Breast epithelium (tissue), 4 donors: ENCODE measurements at regions not wholly inside any gene's neighbourhood (a gene's known extent, or its start where the extent isn't known, plus 50 kb on each side); places are given as distances from the start of the nearest gene placed in this dataset.
"Not testable (repeated sequence)": the region's sequence is repeated elsewhere in the genome, so short reads cannot be mapped to it uniquely, and the experiment has no call there.

Experiments used
- DNase-seq, 2 donors: peaks; one replicate each; pipeline ENCODE4 v3.0.0-alpha.2; 2019; ENCODE audit warnings: low spot score in 2 of 2
- H3K27ac ChIP-seq, 2 donors: fragments of 200-600 bp; sonication (generic) in 1 of 2; one replicate each; pipeline ENCODE4 v1.5.1; 2016 to 2019; ENCODE audit warnings: mild to moderate bottlenecking in 1 of 2
- H3K27me3 ChIP-seq, 2 donors: fragments of 200-600 bp; sonication (generic) in 1 of 2; one replicate each; pipeline versions ENCODE4 v1.5.1 to v1.6.0; 2017 to 2019; ENCODE audit warnings: control low read depth in 1 of 2, mild to moderate bottlenecking in 1 of 2
- H3K36me3 ChIP-seq: fragments of 200-600 bp; one replicate; pipeline ENCODE4 v1.5.1; 2019
- H3K4me1 ChIP-seq, 2 donors: fragments of 200-600 bp; sonication (generic); one replicate each; pipeline ENCODE4 v1.5.1; 2016 to 2019; ENCODE audit warnings: control low read depth in 1 of 2
- H3K4me3 ChIP-seq, 3 donors: fragments of 200-600 bp; sonication (generic); 1 replicate in 2 of 3; 2 replicates in 1 of 3; pipeline ENCODE4 v1.5.1; 2016 to 2019; ENCODE audit warnings: mild to moderate bottlenecking in 3 of 3, moderate library complexity in 2 of 3
- H3K9me3 ChIP-seq, 2 donors: fragments of 200-600 bp; sonication (generic) in 1 of 2; one replicate each; pipeline ENCODE4 v1.5.1; 2016 to 2019; ENCODE audit warnings: control low read depth in 1 of 2
- CTCF ChIP-seq, 3 donors: fragments of 450-650 bp; IDR thresholded peaks; one replicate each; pipeline ENCODE4 v1.5.1; 2016 to 2017; ENCODE audit warnings: antibody characterized with exemption in 3 of 3, mild to moderate bottlenecking in 3 of 3, moderate library complexity in 3 of 3
- POLR2A ChIP-seq: fragments of 450-650 bp; IDR thresholded peaks from one replicate; pipeline ENCODE4 v1.6.1; 2016; ENCODE audit warnings: antibody characterized with exemption, mild to moderate bottlenecking, moderate library complexity
- POLR2AphosphoS5 ChIP-seq, 3 donors: sonication (generic); formaldehyde crosslinking; IDR thresholded peaks; one replicate each; pipeline ENCODE4 v1.6.1; 2017; ENCODE audit warnings: antibody characterized with exemption in 3 of 3
- intact Hi-C: fragments of 100-400 bp; cut with DNase I; formaldehyde crosslinking; loops from one replicate; pipeline ENCODE4 v1.15.1; 2023; ENCODE audit warnings: low total_unique reads

GRCh38 chr11:46175401-46176002, 54.2 kb upstream of the PHF21A start:
- Histone ChIP-seq H3K4me3 (no peak overlapping the region), H3K9me3 (no peaks in the 10 kb centered on the region), H3K36me3 (no peaks in the 10 kb centered on the region), H3K4me1 (no peaks in the 10 kb centered on the region), H3K27ac (no peak overlapping the region), H3K27me3 (no peaks in the 10 kb centered on the region)
- DNase-seq = no peak
- intact Hi-C loops = no loop called here
- no peak for TF ChIP-seq CTCF (IDR thresholded peaks at IDR 0.05)
- TF ChIP-seq POLR2A = no peak
- TF ChIP-seq POLR2AphosphoS5 (IDR thresholded peaks at IDR 0.05) = no peak

GRCh38 chr11:46171693-46172092, 50.4 kb upstream of the PHF21A start:
- DNase-seq, H3K36me3 ChIP-seq, H3K27ac ChIP-seq, H3K4me3 ChIP-seq, intact Hi-C loops, H3K27me3 ChIP-seq, H3K9me3 ChIP-seq, H3K4me1 ChIP-seq: not testable (repeated sequence)
